Mesothelial cell of epicardium (in vitro differentiated cells): ENCODE measurements at regions not wholly inside any gene's neighbourhood (a gene's known extent, or its start where the extent isn't known, plus 50 kb on each side); places are given as distances from the start of the nearest gene placed in this dataset.

Source experiments
- DNase-seq, 2 experiments: peaks; one replicate each; pipeline ENCODE4 v3.0.0; 2021; ENCODE audit warnings: low spot score in 2 of 2; ENCODE audit not compliant: unreplicated experiment in 2 of 2
- H3K27ac Mint-ChIP-seq: 2 replicates; pipeline ENCODE4 v1.8.0; 2021; ENCODE audit warnings: mixed read lengths
- H3K27me3 Mint-ChIP-seq: 2 replicates; pipeline ENCODE4 v1.8.0; 2021; ENCODE audit warnings: low read depth, mixed read lengths
- H3K36me3 Mint-ChIP-seq: 2 replicates; pipeline ENCODE4 v1.8.0; 2021; ENCODE audit warnings: mixed read lengths
- H3K4me1 Mint-ChIP-seq: 2 replicates; pipeline ENCODE4 v1.8.0; 2021; ENCODE audit warnings: mixed read lengths
- H3K4me3 Mint-ChIP-seq: 2 replicates; pipeline ENCODE4 v1.8.0; 2021; ENCODE audit warnings: mild to moderate bottlenecking, moderate library complexity, mixed read lengths
- H3K9me3 Mint-ChIP-seq: 2 replicates; pipeline ENCODE4 v1.8.0; 2021; ENCODE audit warnings: mixed read lengths
- TF ChIP-seq, protein P1 (sequence below): fragments of 200-600 bp; sonication (generic); IDR thresholded peaks from one replicate; pipeline ENCODE4 v1.5.0; 2021; ENCODE audit warnings: antibody characterized with exemption; ENCODE audit not compliant: unreplicated experiment

DNA sequence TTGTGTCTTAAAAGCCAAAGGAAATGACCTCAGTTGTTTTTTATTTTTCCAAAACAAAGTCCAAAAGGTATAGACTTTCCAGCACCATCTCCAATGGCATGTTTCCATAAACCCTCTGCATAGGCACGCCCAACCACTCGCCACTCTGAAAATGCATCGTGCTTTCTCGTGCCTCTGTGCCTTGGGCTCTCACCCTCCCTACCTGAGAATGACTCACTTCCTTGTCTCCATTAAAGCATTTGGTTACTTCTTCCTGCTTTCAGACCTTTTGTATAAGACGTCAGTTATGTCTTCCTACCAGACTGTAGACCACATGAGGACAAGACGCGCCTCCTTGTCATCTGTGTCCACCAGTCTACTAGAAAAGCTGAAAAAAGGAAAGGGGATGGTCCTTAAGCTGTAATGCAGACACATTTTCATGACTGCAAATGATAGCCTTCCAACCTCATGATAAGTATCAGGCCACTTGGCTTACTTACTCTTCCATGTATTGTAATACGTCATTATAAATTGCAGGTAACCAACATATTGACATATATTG is 61.2 kb upstream of the CDYL start:
- H3K4me3 Mint-ChIP-seq, result no peak overlapping the region
- H3K27ac Mint-ChIP-seq, result no peak overlapping the region
- no peak for DNase-seq
- H3K36me3 Mint-ChIP-seq, result no peaks in the 10 kb centered on the region
- H3K27me3 Mint-ChIP-seq, result no peaks in the 10 kb centered on the region
- TF ChIP-seq, protein P1, sequence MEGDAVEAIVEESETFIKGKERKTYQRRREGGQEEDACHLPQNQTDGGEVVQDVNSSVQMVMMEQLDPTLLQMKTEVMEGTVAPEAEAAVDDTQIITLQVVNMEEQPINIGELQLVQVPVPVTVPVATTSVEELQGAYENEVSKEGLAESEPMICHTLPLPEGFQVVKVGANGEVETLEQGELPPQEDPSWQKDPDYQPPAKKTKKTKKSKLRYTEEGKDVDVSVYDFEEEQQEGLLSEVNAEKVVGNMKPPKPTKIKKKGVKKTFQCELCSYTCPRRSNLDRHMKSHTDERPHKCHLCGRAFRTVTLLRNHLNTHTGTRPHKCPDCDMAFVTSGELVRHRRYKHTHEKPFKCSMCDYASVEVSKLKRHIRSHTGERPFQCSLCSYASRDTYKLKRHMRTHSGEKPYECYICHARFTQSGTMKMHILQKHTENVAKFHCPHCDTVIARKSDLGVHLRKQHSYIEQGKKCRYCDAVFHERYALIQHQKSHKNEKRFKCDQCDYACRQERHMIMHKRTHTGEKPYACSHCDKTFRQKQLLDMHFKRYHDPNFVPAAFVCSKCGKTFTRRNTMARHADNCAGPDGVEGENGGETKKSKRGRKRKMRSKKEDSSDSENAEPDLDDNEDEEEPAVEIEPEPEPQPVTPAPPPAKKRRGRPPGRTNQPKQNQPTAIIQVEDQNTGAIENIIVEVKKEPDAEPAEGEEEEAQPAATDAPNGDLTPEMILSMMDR, result no peak
- no peaks in the 10 kb centered on the region for H3K9me3 Mint-ChIP-seq
- peaks cover 3% of the 10 kb centered on the region for H3K4me1 Mint-ChIP-seq

DNA sequence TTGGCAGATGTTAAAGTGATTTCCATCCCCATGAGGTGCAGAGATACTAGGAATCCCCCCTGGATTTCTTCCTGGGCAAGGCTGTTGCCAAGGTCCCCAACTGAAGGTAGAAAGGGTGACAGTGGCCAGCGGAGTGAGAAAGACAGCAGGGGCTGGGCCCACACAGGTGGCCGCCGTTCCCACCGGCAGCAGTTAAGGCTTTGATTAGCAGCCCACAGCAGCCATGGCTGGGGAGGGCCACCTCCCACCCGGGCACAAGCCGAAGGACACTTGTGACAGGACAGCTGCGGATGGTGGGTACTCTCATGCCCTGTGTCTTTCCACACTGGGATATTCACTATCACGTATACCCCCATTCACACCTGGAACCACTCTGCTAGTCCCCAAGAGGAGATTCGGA is 63.9 kb upstream of the CDYL start:
- H3K4me3 Mint-ChIP-seq, result no peak overlapping the region
- no peaks in the 10 kb centered on the region for H3K36me3 Mint-ChIP-seq
- no peak overlapping the region for H3K27ac Mint-ChIP-seq
- peaks cover 3% of the 10 kb centered on the region for H3K4me1 Mint-ChIP-seq
- no peaks in the 10 kb centered on the region for H3K27me3 Mint-ChIP-seq
- peaks cover 3% of the 10 kb centered on the region for H3K9me3 Mint-ChIP-seq
- TF ChIP-seq, protein P1, result no peak
- no peak for DNase-seq

DNA sequence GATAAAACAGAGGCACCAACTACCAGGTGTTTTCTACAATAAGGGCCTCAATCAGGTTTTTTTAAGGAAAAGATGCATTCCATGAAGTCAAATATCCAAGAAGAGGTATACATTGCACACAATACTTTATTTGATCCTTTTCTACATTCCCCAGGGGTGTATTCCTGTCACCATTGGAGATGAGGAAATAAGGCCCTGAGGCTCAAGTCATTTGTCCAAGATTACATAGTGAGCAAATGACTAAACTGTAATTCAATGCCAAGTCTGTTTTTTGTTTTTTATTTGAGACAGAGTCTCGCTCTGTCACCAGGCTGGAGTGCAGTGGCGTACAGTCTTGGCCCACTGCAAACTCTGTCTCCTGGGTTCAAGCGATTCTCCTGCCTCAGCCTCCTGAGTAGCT is 69.2 kb upstream of the CDYL start:
- no peak overlapping the region for H3K4me3 Mint-ChIP-seq
- TF ChIP-seq, protein P1, result no peak
- peaks cover 3% of the 10 kb centered on the region for H3K9me3 Mint-ChIP-seq
- H3K4me1 Mint-ChIP-seq, result no peaks in the 10 kb centered on the region
- H3K27ac Mint-ChIP-seq, result no peak overlapping the region
- no peak for DNase-seq
- no peaks in the 10 kb centered on the region for H3K36me3 Mint-ChIP-seq
- H3K27me3 Mint-ChIP-seq, result no peaks in the 10 kb centered on the region

DNA sequence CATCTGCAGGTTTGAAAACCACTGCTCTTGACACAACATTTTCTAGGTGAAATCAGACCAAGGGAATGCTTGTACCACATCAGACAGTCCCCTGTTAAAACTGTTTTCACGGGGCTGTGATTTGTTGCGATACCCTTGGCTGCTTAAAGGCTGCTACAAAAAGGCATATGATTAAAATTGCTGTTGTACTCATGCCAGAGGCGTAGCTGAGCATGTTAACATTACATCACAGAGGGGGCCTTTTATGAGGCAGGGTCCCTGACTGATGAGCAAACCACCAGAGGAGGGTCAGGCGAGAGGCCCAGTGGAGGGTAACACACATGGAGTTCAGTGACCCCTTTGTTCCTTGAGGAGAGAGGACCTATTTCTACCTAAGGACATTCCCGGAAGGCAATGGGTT is 70.4 kb upstream of the CDYL start:
- no peak overlapping the region for H3K27ac Mint-ChIP-seq
- no peak overlapping the region for H3K4me3 Mint-ChIP-seq
- TF ChIP-seq, protein P1, result no peak
- no peaks in the 10 kb centered on the region for H3K4me1 Mint-ChIP-seq
- H3K9me3 Mint-ChIP-seq, result peaks cover 3% of the 10 kb centered on the region
- no peak for DNase-seq
- H3K27me3 Mint-ChIP-seq, result no peaks in the 10 kb centered on the region
- H3K36me3 Mint-ChIP-seq, result no peaks in the 10 kb centered on the region

DNA sequence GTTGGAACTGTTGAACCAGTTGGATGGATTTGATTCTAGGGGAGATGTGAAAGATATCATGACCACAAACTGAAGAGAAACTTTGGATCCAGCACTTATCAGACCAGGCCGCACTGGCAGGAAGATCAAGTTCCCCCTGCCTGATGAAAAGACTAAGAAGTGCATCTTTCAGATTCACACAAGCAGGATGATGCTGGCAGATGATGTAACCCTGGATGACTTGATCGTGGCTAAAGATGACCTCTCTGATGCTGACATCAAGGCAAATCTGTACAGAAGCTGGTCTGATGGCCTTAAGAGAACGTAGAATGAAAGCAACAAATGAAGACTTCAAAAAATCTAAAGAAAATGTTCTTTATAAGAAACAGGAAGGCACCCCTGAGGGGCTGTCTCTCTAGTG is 72.8 kb upstream of the CDYL start:
- Mint-ChIP-seq H3K27ac (no peak overlapping the region), H3K4me1 (no peaks in the 10 kb centered on the region), H3K36me3 (no peaks in the 10 kb centered on the region), H3K9me3 (no peaks in the 10 kb centered on the region), H3K27me3 (no peaks in the 10 kb centered on the region), H3K4me3 (no peak overlapping the region)
- TF ChIP-seq, protein P1, result no peak
- no peak for DNase-seq
